Tibial artery (tissue), 4 donors: ENCODE measurements at regions not wholly inside any gene's neighbourhood (a gene's known extent, or its start where the extent isn't known, plus 50 kb on each side); places are given as distances from the start of the nearest gene placed in this dataset.

Experiments used
- DNase-seq, 2 donors: peaks; one replicate each; pipeline ENCODE4 v3.0.0-alpha.2; 2019
- H3K27ac ChIP-seq, 2 donors: fragments of 200-600 bp; sonication (generic) in 1 of 2; 1 replicate in 1 of 2; 2 replicates in 1 of 2; pipeline ENCODE4 v1.5.1; 2018 to 2019; ENCODE audit warnings: mild to moderate bottlenecking in 1 of 2
- H3K27me3 ChIP-seq, 2 donors: fragments of 200-600 bp; sonication (generic) in 1 of 2; one replicate each; pipeline versions ENCODE4 v1.5.1 to v1.6.0; 2016 to 2019
- H3K36me3 ChIP-seq, 3 donors: fragments of 200-600 bp; sonication (generic) in 2 of 3; one replicate each; pipeline ENCODE4 v1.5.1; 2016 to 2019; ENCODE audit warnings: mild to moderate bottlenecking in 2 of 3
- H3K4me1 ChIP-seq, 4 donors: fragments of 200-600 bp; sonication (generic) in 2 of 4; 1 replicate in 3 of 4; 2 replicates in 1 of 4; pipeline ENCODE4 v1.5.1; 2016 to 2019
- H3K4me3 ChIP-seq, 2 donors: fragments of 200-600 bp; sonication (generic) in 1 of 2; 1 replicate in 1 of 2; 2 replicates in 1 of 2; pipeline ENCODE4 v1.5.1; 2018 to 2019; ENCODE audit warnings: mild to moderate bottlenecking in 2 of 2
- H3K9me3 ChIP-seq, 3 donors: fragments of 200-600 bp; sonication (generic) in 1 of 3; one replicate each; pipeline ENCODE4 v1.5.1; 2016 to 2019
- CTCF ChIP-seq, 2 experiments: fragments of 200-600 bp in 1 of 2; fragments of 450-650 bp in 1 of 2; IDR thresholded peaks; one replicate each; pipeline ENCODE4 v1.5.1; 2017 to 2019; ENCODE audit warnings: antibody characterized with exemption in 2 of 2, mild to moderate bottlenecking in 1 of 2, moderate library complexity in 1 of 2
- intact Hi-C: fragments of 100-400 bp; cut with DNase I; formaldehyde crosslinking; loops from one replicate; pipeline ENCODE4 v1.15.0; 2023; ENCODE audit warnings: low total_unique reads

GRCh38 chr6:104240865-104241264, 618.9 kb downstream of the HACE1 start:
- DNase-seq = no peak
- Histone ChIP-seq H3K27me3 (no peaks in the 10 kb centered on the region), H3K4me1 (peaks cover 0 to 12% (median 0%) of the 10 kb centered on the region in 4 donors), H3K36me3 (no peaks in the 10 kb centered on the region), H3K9me3 (no peaks in the 10 kb centered on the region), H3K4me3 (no peak overlapping the region), H3K27ac (no peak overlapping the region)
- no peak for TF ChIP-seq CTCF (IDR thresholded peaks at IDR 0.05)
- intact Hi-C loops = no loop called here

- TF ChIP-seq CTCF (IDR thresholded peaks at IDR 0.05) = no peak
- Histone ChIP-seq H3K4me3 (no peak overlapping the region), H3K9me3 (no peaks in the 10 kb centered on the region), H3K36me3 (no peaks in the 10 kb centered on the region), H3K4me1 (peaks cover 0 to 12% (median 0%) of the 10 kb centered on the region in 4 donors), H3K27ac (no peak overlapping the region), H3K27me3 (no peaks in the 10 kb centered on the region)
- no peak for DNase-seq
- intact Hi-C loops = no loop called here
These were observed 619.7 kb downstream of the HACE1 start for GRCh38 chr6:104239971-104240370.

GRCh38 chr6:104229057-104229456, 630.7 kb downstream of the HACE1 start:
- peaks cover 0 to 45% (median 20%) of the 10 kb centered on the region in 4 donors for H3K4me1 ChIP-seq
- TF ChIP-seq CTCF (IDR thresholded peaks at IDR 0.05) = no peak
- intact Hi-C loops = no loop called here
- no peak for DNase-seq
- H3K4me3 ChIP-seq = no peak overlapping the region
- H3K9me3 ChIP-seq = no peaks in the 10 kb centered on the region
- H3K27me3 ChIP-seq = no peaks in the 10 kb centered on the region
- H3K27ac ChIP-seq = no peak overlapping the region
- H3K36me3 ChIP-seq = no peaks in the 10 kb centered on the region

- no peak for TF ChIP-seq CTCF (IDR thresholded peaks at IDR 0.05)
- Histone ChIP-seq H3K36me3 (no peaks in the 10 kb centered on the region), H3K4me3 (no peak overlapping the region), H3K27ac (no peak overlapping the region), H3K4me1 (peaks cover 0 to 37% (median 20%) of the 10 kb centered on the region in 4 donors), H3K27me3 (no peaks in the 10 kb centered on the region), H3K9me3 (no peaks in the 10 kb centered on the region)
- intact Hi-C loops = no loop called here
- no peak for DNase-seq
These were observed 632.2 kb downstream of the HACE1 start for GRCh38 chr6:104227508-104227907.

- H3K27me3 ChIP-seq = no peaks in the 10 kb centered on the region
- intact Hi-C loops = no loop called here
- H3K36me3 ChIP-seq = no peaks in the 10 kb centered on the region
- no peaks in the 10 kb centered on the region for H3K9me3 ChIP-seq
- peaks cover 0 to 37% (median 20%) of the 10 kb centered on the region in 4 donors for H3K4me1 ChIP-seq
- no peak for TF ChIP-seq CTCF (IDR thresholded peaks at IDR 0.05)
- H3K27ac ChIP-seq = no peak overlapping the region
- H3K4me3 ChIP-seq = no peak overlapping the region
- DNase-seq = no peak
These were observed 632.8 kb downstream of the HACE1 start for GRCh38 chr6:104226790-104227446.
